GM18517 (cell line): ENCODE measurements at regions not wholly inside any gene's neighbourhood (a gene's known extent, or its start where the extent isn't known, plus 50 kb on each side); places are given as distances from the start of the nearest gene placed in this dataset.

ENCODE experiments used
- ATAC-seq: cut with Tn5 transposase; IDR thresholded peaks from one replicate; pipeline ENCODE4 v1.9.1; 2021; ENCODE audit warnings: mild to moderate bottlenecking, moderate library complexity; ENCODE audit not compliant: unreplicated experiment

- no peak for ATAC-seq
Observed at GRCh38 chr5:89443508-89443907, 560.5 kb upstream of the MEF2C start.

GRCh38 chr5:89441965-89442364, 559.0 kb upstream of the MEF2C start:
- no peak for ATAC-seq

- ATAC-seq, result no peak
Observed at GRCh38 chr5:89440670-89441069, 557.7 kb upstream of the MEF2C start.

- ATAC-seq, result no peak
Observed at GRCh38 chr5:89437450-89438435, 554.8 kb upstream of the MEF2C start.

- no peak for ATAC-seq
Observed at GRCh38 chr5:89436464-89436863, 553.5 kb upstream of the MEF2C start.

- ATAC-seq, result peak; percentile 82
Observed at GRCh38 chr5:89435347-89435746, 552.4 kb upstream of the MEF2C start.

GRCh38 chr5:89428624-89429023, 545.6 kb upstream of the MEF2C start:
- ATAC-seq, result no peak

- ATAC-seq, result no peak
Observed at GRCh38 chr5:89425062-89425461, 542.1 kb upstream of the MEF2C start.

GRCh38 chr5:89421035-89421434, 538.1 kb upstream of the MEF2C start:
- peak; percentile 63 for ATAC-seq

- ATAC-seq, result no peak
Observed at GRCh38 chr5:89418407-89419085, 535.6 kb upstream of the MEF2C start.

GRCh38 chr5:89417990-89418389, 535.0 kb upstream of the MEF2C start:
- no peak for ATAC-seq

GRCh38 chr5:89417515-89417914, 534.5 kb upstream of the MEF2C start:
- ATAC-seq, result no peak

GRCh38 chr5:89411891-89412290, 528.9 kb upstream of the MEF2C start:
- ATAC-seq, result no peak

GRCh38 chr5:89407054-89407453, 524.1 kb upstream of the MEF2C start:
- ATAC-seq, result no peak

- ATAC-seq, result no peak
Observed at GRCh38 chr5:89401659-89402058, 518.7 kb upstream of the MEF2C start.

- no peak for ATAC-seq
Observed at GRCh38 chr5:89401012-89401411, 518.0 kb upstream of the MEF2C start.

GRCh38 chr5:89399548-89399947, 516.6 kb upstream of the MEF2C start:
- no peak for ATAC-seq

GRCh38 chr5:89397096-89397495, 514.1 kb upstream of the MEF2C start:
- peak; percentile 82 for ATAC-seq

GRCh38 chr5:89396278-89396954, 513.4 kb upstream of the MEF2C start:
- peak; percentile 62 for ATAC-seq

GRCh38 chr5:89395111-89395510, 512.1 kb upstream of the MEF2C start:
- ATAC-seq, result no peak

GRCh38 chr5:89388872-89389271, 505.9 kb upstream of the MEF2C start:
- ATAC-seq, result no peak
